ENCODE measurements at regions not wholly inside any gene's neighbourhood (a gene's known extent, or its start where the extent isn't known, plus 50 kb on each side); places are given as distances from the start of the nearest gene placed in this dataset.
"Not testable (repeated sequence)": the region's sequence is repeated elsewhere in the genome, so short reads cannot be mapped to it uniquely, and the experiment has no call there.

GRCh38 chr5:25190521-25191000, 545.8 kb upstream of the CDH10 start:
- TF ChIP-seq, protein P1, sequence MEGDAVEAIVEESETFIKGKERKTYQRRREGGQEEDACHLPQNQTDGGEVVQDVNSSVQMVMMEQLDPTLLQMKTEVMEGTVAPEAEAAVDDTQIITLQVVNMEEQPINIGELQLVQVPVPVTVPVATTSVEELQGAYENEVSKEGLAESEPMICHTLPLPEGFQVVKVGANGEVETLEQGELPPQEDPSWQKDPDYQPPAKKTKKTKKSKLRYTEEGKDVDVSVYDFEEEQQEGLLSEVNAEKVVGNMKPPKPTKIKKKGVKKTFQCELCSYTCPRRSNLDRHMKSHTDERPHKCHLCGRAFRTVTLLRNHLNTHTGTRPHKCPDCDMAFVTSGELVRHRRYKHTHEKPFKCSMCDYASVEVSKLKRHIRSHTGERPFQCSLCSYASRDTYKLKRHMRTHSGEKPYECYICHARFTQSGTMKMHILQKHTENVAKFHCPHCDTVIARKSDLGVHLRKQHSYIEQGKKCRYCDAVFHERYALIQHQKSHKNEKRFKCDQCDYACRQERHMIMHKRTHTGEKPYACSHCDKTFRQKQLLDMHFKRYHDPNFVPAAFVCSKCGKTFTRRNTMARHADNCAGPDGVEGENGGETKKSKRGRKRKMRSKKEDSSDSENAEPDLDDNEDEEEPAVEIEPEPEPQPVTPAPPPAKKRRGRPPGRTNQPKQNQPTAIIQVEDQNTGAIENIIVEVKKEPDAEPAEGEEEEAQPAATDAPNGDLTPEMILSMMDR (IDR thresholded peaks at IDR 0.05; ENCODE audit: borderline replicate concordance, extremely low read depth, insufficient read depth): no peak
- H3K27me3 ChIP-seq (ENCODE audit: control insufficient read depth, insufficient read depth, low read length): no peaks in the 10 kb centered on the region
- H3K9me3 ChIP-seq (ENCODE audit: control insufficient read depth in 2 of 3, insufficient read depth in 1 of 3, low read length in 3 of 3): no peaks in the 10 kb centered on the region
- no peaks in the 10 kb centered on the region for H3K36me3 ChIP-seq (ENCODE audit: control insufficient read depth in 2 of 3, insufficient read depth in 3 of 3, low read length in 3 of 3)
- no peaks in the 10 kb centered on the region for H3K4me1 ChIP-seq (ENCODE audit: control insufficient read depth in 2 of 3, insufficient read depth in 2 of 3, low read depth in 1 of 3, low read length in 3 of 3)
- FAIRE-seq: no peak
- H3K4me3 ChIP-seq (ENCODE audit: low read length in 3 of 3): no peak overlapping the region
- H3K9ac ChIP-seq (ENCODE audit: low read length in 3 of 3): no peak overlapping the region
- H3K27ac ChIP-seq (ENCODE audit: low read depth in 2 of 2, low read length in 2 of 2): no peak overlapping the region
- intact Hi-C loops (cut with DNase I): no loop called here
- peak in 1 of 5 donors; percentile 48 for DNase-seq

- Histone ChIP-seq H3K4me3 (ENCODE audit: low read length in 3 of 3) (no peak overlapping the region), H3K9ac (ENCODE audit: low read length in 3 of 3) (no peak overlapping the region), H3K4me1 (ENCODE audit: control insufficient read depth in 2 of 3, insufficient read depth in 2 of 3, low read depth in 1 of 3, low read length in 3 of 3) (no peaks in the 10 kb centered on the region), H3K36me3 (ENCODE audit: control insufficient read depth in 2 of 3, insufficient read depth in 3 of 3, low read length in 3 of 3) (no peaks in the 10 kb centered on the region), H3K27ac (ENCODE audit: low read depth in 2 of 2, low read length in 2 of 2) (no peak overlapping the region), H3K27me3 (ENCODE audit: control insufficient read depth, insufficient read depth, low read length) (no peaks in the 10 kb centered on the region), H3K9me3 (ENCODE audit: control insufficient read depth in 2 of 3, insufficient read depth in 1 of 3, low read length in 3 of 3) (no peaks in the 10 kb centered on the region)
- DNase-seq (no peak), FAIRE-seq (no peak)
- intact Hi-C loops (cut with DNase I): no loop called here
- TF ChIP-seq, protein P1 (IDR thresholded peaks at IDR 0.05; ENCODE audit: borderline replicate concordance, extremely low read depth, insufficient read depth): no peak
Measured at GRCh38 chr5:25181249-25181648, 536.5 kb upstream of the CDH10 start.

- H3K9ac ChIP-seq (ENCODE audit: low read length in 3 of 3); FAIRE-seq; H3K27ac ChIP-seq (ENCODE audit: low read depth in 2 of 2, low read length in 2 of 2); H3K9me3 ChIP-seq (ENCODE audit: control insufficient read depth in 2 of 3, insufficient read depth in 1 of 3, low read length in 3 of 3); H3K4me1 ChIP-seq (ENCODE audit: control insufficient read depth in 2 of 3, insufficient read depth in 2 of 3, low read depth in 1 of 3, low read length in 3 of 3); H3K27me3 ChIP-seq (ENCODE audit: control insufficient read depth, insufficient read depth, low read length); H3K4me3 ChIP-seq (ENCODE audit: low read length in 3 of 3); intact Hi-C loops (cut with DNase I); H3K36me3 ChIP-seq (ENCODE audit: control insufficient read depth in 2 of 3, insufficient read depth in 3 of 3, low read length in 3 of 3): not testable (repeated sequence)
- DNase-seq: peak in 2 of 5 donors; percentile 7 to 17
Measured at GRCh38 chr5:25162616-25163015, 517.8 kb upstream of the CDH10 start.

GRCh38 chr5:25160891-25161290, 516.1 kb upstream of the CDH10 start:
- Histone ChIP-seq H3K36me3 (ENCODE audit: control insufficient read depth in 2 of 3, insufficient read depth in 3 of 3, low read length in 3 of 3) (no peaks in the 10 kb centered on the region), H3K27me3 (ENCODE audit: control insufficient read depth, insufficient read depth, low read length) (no peaks in the 10 kb centered on the region), H3K9me3 (ENCODE audit: control insufficient read depth in 2 of 3, insufficient read depth in 1 of 3, low read length in 3 of 3) (no peaks in the 10 kb centered on the region), H3K4me1 (ENCODE audit: control insufficient read depth in 2 of 3, insufficient read depth in 2 of 3, low read depth in 1 of 3, low read length in 3 of 3) (no peaks in the 10 kb centered on the region), H3K4me3 (ENCODE audit: low read length in 3 of 3) (no peak overlapping the region), H3K9ac (ENCODE audit: low read length in 3 of 3) (no peak overlapping the region), H3K27ac (ENCODE audit: low read depth in 2 of 2, low read length in 2 of 2) (no peak overlapping the region)
- FAIRE-seq (no peak), DNase-seq (no peak)
- intact Hi-C loops (cut with DNase I): no loop called here
- TF ChIP-seq, protein P1 (IDR thresholded peaks at IDR 0.05; ENCODE audit: borderline replicate concordance, extremely low read depth, insufficient read depth): no peak
